ENCODE measurements at regions not wholly inside any gene's neighbourhood (a gene's known extent, or its start where the extent isn't known, plus 50 kb on each side); places are given as distances from the start of the nearest gene placed in this dataset.

DNA sequence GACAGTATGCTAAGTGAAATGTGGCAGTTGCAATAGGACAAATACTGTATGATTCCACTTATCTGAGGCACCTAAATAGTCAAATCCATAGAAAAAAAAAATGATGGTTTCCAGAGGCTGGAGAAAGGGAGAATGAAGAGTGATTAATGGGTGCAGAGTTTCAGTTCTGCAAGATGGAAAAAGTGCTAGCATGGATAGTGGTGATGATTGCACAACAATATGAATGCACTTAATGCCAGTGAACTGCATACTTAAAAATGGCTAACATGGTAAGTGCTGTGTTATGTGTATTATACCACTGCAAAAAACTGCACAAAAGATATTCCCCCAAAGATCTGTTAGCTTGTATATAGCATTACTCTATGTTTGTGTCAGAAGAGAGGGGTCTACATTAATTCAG is 185.4 kb downstream of the INHBB start:
- TF ChIP-seq, protein P1, sequence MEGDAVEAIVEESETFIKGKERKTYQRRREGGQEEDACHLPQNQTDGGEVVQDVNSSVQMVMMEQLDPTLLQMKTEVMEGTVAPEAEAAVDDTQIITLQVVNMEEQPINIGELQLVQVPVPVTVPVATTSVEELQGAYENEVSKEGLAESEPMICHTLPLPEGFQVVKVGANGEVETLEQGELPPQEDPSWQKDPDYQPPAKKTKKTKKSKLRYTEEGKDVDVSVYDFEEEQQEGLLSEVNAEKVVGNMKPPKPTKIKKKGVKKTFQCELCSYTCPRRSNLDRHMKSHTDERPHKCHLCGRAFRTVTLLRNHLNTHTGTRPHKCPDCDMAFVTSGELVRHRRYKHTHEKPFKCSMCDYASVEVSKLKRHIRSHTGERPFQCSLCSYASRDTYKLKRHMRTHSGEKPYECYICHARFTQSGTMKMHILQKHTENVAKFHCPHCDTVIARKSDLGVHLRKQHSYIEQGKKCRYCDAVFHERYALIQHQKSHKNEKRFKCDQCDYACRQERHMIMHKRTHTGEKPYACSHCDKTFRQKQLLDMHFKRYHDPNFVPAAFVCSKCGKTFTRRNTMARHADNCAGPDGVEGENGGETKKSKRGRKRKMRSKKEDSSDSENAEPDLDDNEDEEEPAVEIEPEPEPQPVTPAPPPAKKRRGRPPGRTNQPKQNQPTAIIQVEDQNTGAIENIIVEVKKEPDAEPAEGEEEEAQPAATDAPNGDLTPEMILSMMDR (conservative IDR thresholded peaks at IDR 0.05 in 1 of 2, IDR thresholded peaks at IDR 0.05 in 1 of 2; ENCODE audit: low read depth in 1 of 2, low read length in 2 of 2): no peak
- no peak for TF ChIP-seq EZH2 (IDR thresholded peaks at IDR 0.05; ENCODE audit: low read length, missing control alignments)
